ENCODE measurements at regions not wholly inside any gene's neighbourhood (a gene's known extent, or its start where the extent isn't known, plus 50 kb on each side); places are given as distances from the start of the nearest gene placed in this dataset.
"Not testable (repeated sequence)": the region's sequence is repeated elsewhere in the genome, so short reads cannot be mapped to it uniquely, and the experiment has no call there.

GRCh38 chr3:59245300-59245858 is 195.6 kb upstream of the CFAP20DC start:
- FAIRE-seq (no peak), DNase-seq (ENCODE audit: insufficient read length) (no peak)
- no peak for TF ChIP-seq POLR2A (IDR thresholded peaks at IDR 0.05; ENCODE audit: low read depth, low read length)
- no peak for TF ChIP-seq POLR2AphosphoS5 (IDR thresholded peaks at IDR 0.05; ENCODE audit: low read depth, low read length)
- no peak for TF ChIP-seq TAF1 (IDR thresholded peaks at IDR 0.05; ENCODE audit: borderline replicate concordance, low read depth, low read length)

GRCh38 chr3:59244343-59244742 is 194.5 kb upstream of the CFAP20DC start:
- FAIRE-seq (no peak), DNase-seq (ENCODE audit: insufficient read length) (no peak)
- TF ChIP-seq POLR2AphosphoS5 (IDR thresholded peaks at IDR 0.05; ENCODE audit: low read depth, low read length), result no peak
- no peak for TF ChIP-seq POLR2A (IDR thresholded peaks at IDR 0.05; ENCODE audit: low read depth, low read length)
- TF ChIP-seq TAF1 (IDR thresholded peaks at IDR 0.05; ENCODE audit: borderline replicate concordance, low read depth, low read length), result no peak

GRCh38 chr3:59243476-59243875 is 193.7 kb upstream of the CFAP20DC start:
- no peak for DNase-seq (ENCODE audit: insufficient read length)
- TF ChIP-seq POLR2AphosphoS5 (IDR thresholded peaks at IDR 0.05; ENCODE audit: low read depth, low read length) (no peak), TAF1 (IDR thresholded peaks at IDR 0.05; ENCODE audit: borderline replicate concordance, low read depth, low read length) (no peak), POLR2A (IDR thresholded peaks at IDR 0.05; ENCODE audit: low read depth, low read length) (no peak)
- FAIRE-seq, result peak; percentile 53

- no peak for DNase-seq (ENCODE audit: insufficient read length)
- FAIRE-seq, result no peak
- TF ChIP-seq POLR2A (IDR thresholded peaks at IDR 0.05; ENCODE audit: low read depth, low read length) (no peak), POLR2AphosphoS5 (IDR thresholded peaks at IDR 0.05; ENCODE audit: low read depth, low read length) (no peak), TAF1 (IDR thresholded peaks at IDR 0.05; ENCODE audit: borderline replicate concordance, low read depth, low read length) (no peak)
Observed at GRCh38 chr3:59240666-59241255, 190.9 kb upstream of the CFAP20DC start.

- DNase-seq (ENCODE audit: insufficient read length) (no peak), FAIRE-seq (no peak)
- TF ChIP-seq POLR2A (IDR thresholded peaks at IDR 0.05; ENCODE audit: low read depth, low read length) (no peak), POLR2AphosphoS5 (IDR thresholded peaks at IDR 0.05; ENCODE audit: low read depth, low read length) (no peak), TAF1 (IDR thresholded peaks at IDR 0.05; ENCODE audit: borderline replicate concordance, low read depth, low read length) (no peak)
Observed at GRCh38 chr3:59237121-59237520, 187.3 kb upstream of the CFAP20DC start.

GRCh38 chr3:59235634-59236012 is 185.8 kb upstream of the CFAP20DC start:
- FAIRE-seq, result no peak
- TF ChIP-seq TAF1 (IDR thresholded peaks at IDR 0.05; ENCODE audit: borderline replicate concordance, low read depth, low read length), result no peak
- TF ChIP-seq POLR2AphosphoS5 (IDR thresholded peaks at IDR 0.05; ENCODE audit: low read depth, low read length), result no peak
- no peak for TF ChIP-seq POLR2A (IDR thresholded peaks at IDR 0.05; ENCODE audit: low read depth, low read length)
- no peak for DNase-seq (ENCODE audit: insufficient read length)

- no peak for FAIRE-seq
- no peak for TF ChIP-seq POLR2A (IDR thresholded peaks at IDR 0.05; ENCODE audit: low read depth, low read length)
- TF ChIP-seq TAF1 (IDR thresholded peaks at IDR 0.05; ENCODE audit: borderline replicate concordance, low read depth, low read length), result no peak
- TF ChIP-seq POLR2AphosphoS5 (IDR thresholded peaks at IDR 0.05; ENCODE audit: low read depth, low read length), result no peak
- no peak for DNase-seq (ENCODE audit: insufficient read length)
Observed at GRCh38 chr3:59234884-59235633, 185.2 kb upstream of the CFAP20DC start.

- not testable (repeated sequence) for FAIRE-seq; DNase-seq (ENCODE audit: insufficient read length)
Observed at GRCh38 chr3:59230379-59230778, 180.6 kb upstream of the CFAP20DC start.

GRCh38 chr3:59213860-59214259 is 164.0 kb upstream of the CFAP20DC start:
- no peak for FAIRE-seq

GRCh38 chr3:59212128-59212779 is 162.4 kb upstream of the CFAP20DC start:
- DNase-seq (ENCODE audit: insufficient read length) (no peak), FAIRE-seq (peak; percentile 85)
- TF ChIP-seq TAF1 (IDR thresholded peaks at IDR 0.05; ENCODE audit: borderline replicate concordance, low read depth, low read length) (no peak), POLR2A (IDR thresholded peaks at IDR 0.05; ENCODE audit: low read depth, low read length) (no peak), POLR2AphosphoS5 (IDR thresholded peaks at IDR 0.05; ENCODE audit: low read depth, low read length) (no peak)

More at GRCh38 chr3:59213860-59214259, 164.0 kb upstream of the CFAP20DC start:
- DNase-seq (ENCODE audit: insufficient read length), result no peak
- TF ChIP-seq POLR2AphosphoS5 (IDR thresholded peaks at IDR 0.05; ENCODE audit: low read depth, low read length), result no peak

GRCh38 chr3:59210260-59210659 is 160.4 kb upstream of the CFAP20DC start:
- no peak for FAIRE-seq
- TF ChIP-seq POLR2AphosphoS5 (IDR thresholded peaks at IDR 0.05; ENCODE audit: low read depth, low read length) (no peak), POLR2A (IDR thresholded peaks at IDR 0.05; ENCODE audit: low read depth, low read length) (no peak), TAF1 (IDR thresholded peaks at IDR 0.05; ENCODE audit: borderline replicate concordance, low read depth, low read length) (no peak)
- no peak for DNase-seq (ENCODE audit: insufficient read length)

- DNase-seq (ENCODE audit: insufficient read length) (no peak), FAIRE-seq (no peak)
- TF ChIP-seq POLR2A (IDR thresholded peaks at IDR 0.05; ENCODE audit: low read depth, low read length) (no peak), POLR2AphosphoS5 (IDR thresholded peaks at IDR 0.05; ENCODE audit: low read depth, low read length) (no peak)
Observed at GRCh38 chr3:59192473-59192872, 142.6 kb upstream of the CFAP20DC start.

All from GM12892 (cell line).